ENCODE measurements at regions not wholly inside any gene's neighbourhood (a gene's known extent, or its start where the extent isn't known, plus 50 kb on each side); places are given as distances from the start of the nearest gene placed in this dataset.

DNA sequence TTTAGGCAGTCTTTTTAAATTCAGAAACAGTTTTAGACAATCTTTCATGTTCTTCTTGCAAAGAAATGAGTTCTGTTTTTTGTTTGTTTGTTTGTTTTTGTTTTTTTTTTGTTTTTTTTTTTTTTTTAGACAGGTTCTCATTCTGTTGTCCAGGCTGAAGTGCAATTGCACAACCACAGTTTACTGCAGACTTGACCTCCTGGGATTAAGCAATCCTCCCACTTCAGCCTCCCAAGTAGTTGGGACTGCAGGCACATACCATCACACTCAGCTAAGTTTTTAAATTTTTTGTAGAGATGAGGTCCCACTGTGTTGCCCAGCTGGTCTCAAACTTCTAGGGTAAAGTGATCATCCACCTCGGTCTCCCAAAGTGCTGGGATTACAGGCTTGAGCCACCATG is 96.2 kb downstream of the OTOR start:
- Histone ChIP-seq H3K9ac (replicated peaks; ENCODE audit: extremely low read depth, insufficient read depth, low read length) (no peak overlapping the region), H2AFZ (ENCODE audit: low read depth, low read length) (no peak overlapping the region), H3K27me3 (ENCODE audit: control insufficient read depth in 2 of 2, insufficient read depth in 2 of 2, low read length in 2 of 2) (no peaks in the 10 kb centered on the region), H3K4me1 (ENCODE audit: control insufficient read depth, extremely low read depth, insufficient read depth, low read length) (no peaks in the 10 kb centered on the region), H3K4me2 (ENCODE audit: insufficient read depth, low read length) (no peak overlapping the region), H3K27ac (ENCODE audit: insufficient read depth, low read depth, low read length) (no peak overlapping the region), H3K4me3 (replicated peaks in 1 of 3; ENCODE audit: insufficient read depth in 1 of 3, low read depth in 1 of 3, low read length in 3 of 3) (no peak overlapping the region), H3K9me3 (replicated peaks; ENCODE audit: control insufficient read depth, insufficient read depth, low read length) (no peaks in the 10 kb centered on the region), H4K20me1 (replicated peaks; ENCODE audit: control insufficient read depth, extremely low read depth, insufficient read depth, low read length) (no peaks in the 10 kb centered on the region), H3K36me3 (ENCODE audit: control insufficient read depth in 2 of 2, extremely low read depth in 1 of 2, insufficient read depth in 2 of 2, low read length in 2 of 2) (no peaks in the 10 kb centered on the region), H3K9me1 (replicated peaks; ENCODE audit: control insufficient read depth, extremely low read depth, insufficient read depth, low read length) (no peaks in the 10 kb centered on the region), H3K79me2 (ENCODE audit: control insufficient read depth, insufficient read depth, low read length) (no peaks in the 10 kb centered on the region)
- CTCF ChIA-PET: interaction anchor here (0.7 kb wide), 1 partner anchor 344 kb away, joined by 3 read pairs; no protein-coding TSS in a partner anchor
- BruUV-seq (replicated peaks): no TSS peak
- FAIRE-seq (no peak), DNase-seq (ENCODE audit: low read depth, low spot score) (no peak)
- dilution Hi-C loops (cut with MboI; ENCODE audit: extremely low pct_ligation_motif_present, low sequenced_read_pairs) (no loop called here), intact Hi-C loops (cut with micrococcal nuclease) (no loop called here)
- no peak for TF ChIP-seq GATA2 (IDR thresholded peaks at IDR 0.05; ENCODE audit: insufficient read depth, insufficient read length, low read depth, low read length)
- TF ChIP-seq EZH2 (IDR thresholded peaks at IDR 0.05; ENCODE audit: borderline replicate concordance, low read depth, low read length, severe bottlenecking): no peak
- no peak for TF ChIP-seq POLR2A (IDR thresholded peaks at IDR 0.05; ENCODE audit: low read depth, low read length)
- POLR2A ChIA-PET: no interaction called here

DNA sequence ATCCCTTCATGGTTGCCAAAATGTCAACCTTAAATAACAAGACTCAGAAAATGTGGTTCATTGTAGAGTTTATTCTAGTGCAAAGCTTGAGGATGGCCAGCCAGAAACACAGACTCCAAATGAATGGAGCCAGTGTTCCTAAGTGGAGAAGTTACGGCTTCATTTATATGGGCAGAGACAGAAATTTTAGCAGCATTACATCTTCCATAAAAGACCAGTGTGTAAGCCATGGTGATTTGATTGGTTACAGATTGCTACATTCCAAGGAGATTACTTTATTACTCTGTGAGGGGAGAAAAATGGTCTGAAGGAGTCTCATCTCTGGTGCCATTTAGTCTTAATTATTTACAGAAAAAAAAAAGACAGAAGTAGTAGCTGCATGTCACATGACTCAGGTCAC is 97.8 kb downstream of the OTOR start:
- DNase-seq (ENCODE audit: low read depth, low spot score) (no peak), FAIRE-seq (no peak)
- Histone ChIP-seq H3K79me2 (ENCODE audit: control insufficient read depth, insufficient read depth, low read length) (no peaks in the 10 kb centered on the region), H4K20me1 (replicated peaks; ENCODE audit: control insufficient read depth, extremely low read depth, insufficient read depth, low read length) (no peaks in the 10 kb centered on the region), H3K9ac (replicated peaks; ENCODE audit: extremely low read depth, insufficient read depth, low read length) (no peak overlapping the region), H3K9me3 (replicated peaks; ENCODE audit: control insufficient read depth, insufficient read depth, low read length) (no peaks in the 10 kb centered on the region), H3K4me1 (ENCODE audit: control insufficient read depth, extremely low read depth, insufficient read depth, low read length) (no peaks in the 10 kb centered on the region), H3K9me1 (replicated peaks; ENCODE audit: control insufficient read depth, extremely low read depth, insufficient read depth, low read length) (no peaks in the 10 kb centered on the region), H3K4me3 (replicated peaks in 1 of 3; ENCODE audit: insufficient read depth in 1 of 3, low read depth in 1 of 3, low read length in 3 of 3) (no peak overlapping the region), H3K36me3 (ENCODE audit: control insufficient read depth in 2 of 2, extremely low read depth in 1 of 2, insufficient read depth in 2 of 2, low read length in 2 of 2) (no peaks in the 10 kb centered on the region), H2AFZ (ENCODE audit: low read depth, low read length) (no peak overlapping the region), H3K4me2 (ENCODE audit: insufficient read depth, low read length) (no peak overlapping the region), H3K27me3 (ENCODE audit: control insufficient read depth in 2 of 2, insufficient read depth in 2 of 2, low read length in 2 of 2) (no peaks in the 10 kb centered on the region), H3K27ac (ENCODE audit: insufficient read depth, low read depth, low read length) (no peak overlapping the region)
- POLR2A ChIA-PET: no interaction called here
- intact Hi-C loops (cut with micrococcal nuclease) (no loop called here), dilution Hi-C loops (cut with MboI; ENCODE audit: extremely low pct_ligation_motif_present, low sequenced_read_pairs) (no loop called here)
- TF ChIP-seq JUN (IDR thresholded peaks at IDR 0.05; ENCODE audit: borderline replicate concordance, insufficient read depth, insufficient read length, low read depth) (no peak), POLR2A (IDR thresholded peaks at IDR 0.05; ENCODE audit: low read depth, low read length) (no peak), FOS (IDR thresholded peaks at IDR 0.05; ENCODE audit: borderline replicate concordance, insufficient read depth, low read length) (no peak), POLR2AphosphoS5 (IDR thresholded peaks at IDR 0.05; ENCODE audit: insufficient read depth, low read depth, low read length) (no peak)
- TF ChIP-seq, protein P1, sequence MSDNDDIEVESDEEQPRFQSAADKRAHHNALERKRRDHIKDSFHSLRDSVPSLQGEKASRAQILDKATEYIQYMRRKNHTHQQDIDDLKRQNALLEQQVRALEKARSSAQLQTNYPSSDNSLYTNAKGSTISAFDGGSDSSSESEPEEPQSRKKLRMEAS (IDR thresholded peaks at IDR 0.05; ENCODE audit: insufficient read depth, insufficient read length): no peak
- CTCF ChIA-PET: no interaction called here
- BruUV-seq (replicated peaks): no TSS peak
